ENCODE measurements at regions not wholly inside any gene's neighbourhood (a gene's known extent, or its start where the extent isn't known, plus 50 kb on each side); places are given as distances from the start of the nearest gene placed in this dataset.
"Not testable (repeated sequence)": the region's sequence is repeated elsewhere in the genome, so short reads cannot be mapped to it uniquely, and the experiment has no call there.

DNA sequence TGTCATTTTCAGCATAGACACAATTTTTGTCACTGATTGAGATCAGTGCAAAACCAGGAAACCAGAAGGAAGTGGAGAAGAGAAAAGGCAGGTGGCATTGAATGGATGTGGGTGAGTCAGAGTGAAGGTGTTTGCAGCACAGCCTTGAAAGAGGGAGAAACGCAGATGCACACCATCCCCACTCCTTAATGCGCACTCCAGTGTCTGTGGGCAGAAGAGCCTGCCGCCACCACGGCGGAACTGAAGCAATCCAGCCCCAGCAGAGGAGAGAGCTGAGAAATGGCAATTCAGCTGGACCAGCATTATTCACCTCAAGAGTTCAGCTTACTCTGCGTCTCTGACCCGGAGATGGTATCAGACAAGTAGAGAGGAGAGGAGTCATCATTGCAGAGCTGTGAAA lies 393.1 kb upstream of the FRG1 start:
- no peak overlapping the region for H3K27ac ChIP-seq
- H3K4me1 ChIP-seq (ENCODE audit: insufficient read depth) = peaks cover 2% of the 10 kb centered on the region
- H3K4me3 ChIP-seq = no peak overlapping the region
- no peaks in the 10 kb centered on the region for H3K9me3 ChIP-seq
- no peaks in the 10 kb centered on the region for H3K36me3 ChIP-seq
- TF ChIP-seq POLR2A (IDR thresholded peaks at IDR 0.05) (no peak), EP300 (IDR thresholded peaks at IDR 0.05) (no peak)
- TF ChIP-seq, protein P1, sequence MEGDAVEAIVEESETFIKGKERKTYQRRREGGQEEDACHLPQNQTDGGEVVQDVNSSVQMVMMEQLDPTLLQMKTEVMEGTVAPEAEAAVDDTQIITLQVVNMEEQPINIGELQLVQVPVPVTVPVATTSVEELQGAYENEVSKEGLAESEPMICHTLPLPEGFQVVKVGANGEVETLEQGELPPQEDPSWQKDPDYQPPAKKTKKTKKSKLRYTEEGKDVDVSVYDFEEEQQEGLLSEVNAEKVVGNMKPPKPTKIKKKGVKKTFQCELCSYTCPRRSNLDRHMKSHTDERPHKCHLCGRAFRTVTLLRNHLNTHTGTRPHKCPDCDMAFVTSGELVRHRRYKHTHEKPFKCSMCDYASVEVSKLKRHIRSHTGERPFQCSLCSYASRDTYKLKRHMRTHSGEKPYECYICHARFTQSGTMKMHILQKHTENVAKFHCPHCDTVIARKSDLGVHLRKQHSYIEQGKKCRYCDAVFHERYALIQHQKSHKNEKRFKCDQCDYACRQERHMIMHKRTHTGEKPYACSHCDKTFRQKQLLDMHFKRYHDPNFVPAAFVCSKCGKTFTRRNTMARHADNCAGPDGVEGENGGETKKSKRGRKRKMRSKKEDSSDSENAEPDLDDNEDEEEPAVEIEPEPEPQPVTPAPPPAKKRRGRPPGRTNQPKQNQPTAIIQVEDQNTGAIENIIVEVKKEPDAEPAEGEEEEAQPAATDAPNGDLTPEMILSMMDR (IDR thresholded peaks at IDR 0.05) = no peak
- peak in 1 of 5 donors; percentile 12 for DNase-seq
- intact Hi-C loops (cut with DNase I) = no loop called here
- WGBS, 3 donors = 42 to 73% (median 56%) methylated on average over 7 of the region's 7 CpGs
- no peaks in the 10 kb centered on the region for H3K27me3 ChIP-seq

- H3K36me3 ChIP-seq = no peaks in the 10 kb centered on the region
- H3K9me3 ChIP-seq = no peaks in the 10 kb centered on the region
- intact Hi-C loops (cut with DNase I) = no loop called here
- no peak overlapping the region for H3K4me3 ChIP-seq
- TF ChIP-seq, protein P1 (IDR thresholded peaks at IDR 0.05) = no peak
- TF ChIP-seq EP300 (IDR thresholded peaks at IDR 0.05) = no peak
- TF ChIP-seq POLR2A (IDR thresholded peaks at IDR 0.05) = no peak
- H3K4me1 ChIP-seq (ENCODE audit: insufficient read depth) = peaks cover 2% of the 10 kb centered on the region
- WGBS, 3 donors = 60 to 76% (median 76%) methylated on average over 6 of the region's 6 CpGs
- H3K27me3 ChIP-seq = no peaks in the 10 kb centered on the region
- H3K27ac ChIP-seq = no peak overlapping the region
- no peak for DNase-seq
Measured at GRCh38 chr4:189548484-189549125, 392.1 kb upstream of the FRG1 start.

DNA sequence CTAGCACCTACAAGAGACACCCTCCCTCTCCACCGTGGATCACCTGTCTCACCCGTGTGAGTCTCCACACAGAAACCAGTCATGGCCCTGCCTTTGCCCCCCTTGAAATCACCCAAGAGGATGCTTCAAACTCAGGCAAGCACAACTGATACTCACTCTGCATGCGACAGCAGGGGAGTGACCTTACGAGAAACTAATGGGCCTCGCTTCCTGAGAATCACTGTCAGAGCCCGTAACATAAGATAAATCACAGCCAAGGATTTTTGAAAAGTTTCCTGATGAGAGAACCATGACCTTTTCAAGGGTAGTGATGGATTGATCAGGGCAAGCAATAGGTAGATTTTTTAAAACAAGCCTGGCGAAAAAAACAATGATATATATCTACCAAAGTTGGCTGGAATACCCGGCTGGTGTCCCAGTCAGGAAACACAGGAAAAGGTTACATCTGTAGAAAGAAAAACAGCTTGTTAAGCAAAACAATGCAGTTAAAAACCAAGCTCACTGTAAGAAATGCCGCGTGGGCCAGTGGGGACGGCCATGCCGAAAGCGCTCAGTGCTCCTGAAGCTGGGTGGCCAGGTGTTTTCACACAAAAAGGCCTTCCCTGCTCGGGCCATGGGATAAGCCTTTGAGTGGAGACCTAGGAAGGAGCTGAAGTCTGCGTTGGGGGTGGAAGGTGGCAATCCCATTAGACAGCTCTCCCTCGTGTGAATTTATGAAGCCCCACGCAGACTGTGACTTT lies 388.6 kb upstream of the FRG1 start:
- DNase-seq; H3K4me1 ChIP-seq (ENCODE audit: insufficient read depth); intact Hi-C loops (cut with DNase I); H3K4me3 ChIP-seq; H3K36me3 ChIP-seq; H3K9me3 ChIP-seq; H3K27ac ChIP-seq; H3K27me3 ChIP-seq: not testable (repeated sequence)
- 63 to 77% (median 70%) methylated on average over 17 of the region's 17 CpGs for WGBS, 3 donors

DNA sequence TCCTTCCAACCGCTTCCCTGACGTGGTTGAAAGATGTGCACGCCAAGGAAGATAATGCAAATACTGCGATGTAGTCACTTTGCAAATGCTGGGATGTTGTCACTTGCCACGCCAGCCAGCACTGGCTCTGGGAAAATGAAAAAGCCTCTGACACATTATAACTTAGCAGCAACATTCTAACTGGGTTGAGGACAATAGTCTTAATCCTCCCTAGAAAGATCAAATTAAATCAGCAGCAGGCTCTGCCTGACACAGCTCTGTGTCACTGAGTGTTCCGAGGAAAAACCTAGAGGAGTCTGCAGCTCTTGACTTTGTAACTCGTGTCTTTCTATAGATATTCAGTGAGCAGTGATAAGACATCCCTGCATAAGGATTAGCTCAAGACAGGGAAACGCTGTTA lies 380.1 kb upstream of the FRG1 start:
- DNase-seq; H3K36me3 ChIP-seq; H3K9me3 ChIP-seq; H3K27me3 ChIP-seq; H3K4me1 ChIP-seq (ENCODE audit: insufficient read depth); intact Hi-C loops (cut with DNase I); H3K4me3 ChIP-seq; H3K27ac ChIP-seq: not testable (repeated sequence)
- WGBS, 3 donors = 85 to 91% (median 86%) methylated on average over 7 to 8 of the region's 8 CpGs

- H3K27me3 ChIP-seq; intact Hi-C loops (cut with DNase I); H3K4me3 ChIP-seq; DNase-seq; H3K4me1 ChIP-seq (ENCODE audit: insufficient read depth); H3K27ac ChIP-seq; H3K36me3 ChIP-seq; H3K9me3 ChIP-seq: not testable (repeated sequence)
- 79 to 87% (median 85%) methylated on average over 3 of the region's 3 CpGs for WGBS, 3 donors
Measured at GRCh38 chr4:189563751-189564150, 376.9 kb upstream of the FRG1 start.

DNA sequence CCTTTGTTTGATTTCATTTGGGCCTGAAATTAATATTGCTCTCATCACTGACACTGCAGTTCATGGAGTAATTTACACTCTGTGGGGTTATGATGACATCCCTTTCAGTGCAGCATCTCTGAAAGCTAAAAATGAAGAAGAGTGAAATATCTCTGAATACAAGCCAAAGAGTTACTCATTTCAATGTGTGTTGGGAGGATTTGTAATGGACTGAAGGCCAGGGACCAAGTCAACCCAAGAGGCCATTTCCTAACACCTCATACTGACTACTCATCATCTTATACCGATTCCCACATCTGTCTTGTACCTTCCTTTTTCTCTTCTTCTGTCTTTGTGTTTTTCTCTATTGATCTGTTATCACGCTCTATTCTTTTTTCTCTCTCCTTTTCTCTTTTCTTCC lies 374.4 kb upstream of the FRG1 start:
- intact Hi-C loops (cut with DNase I); H3K4me1 ChIP-seq (ENCODE audit: insufficient read depth); H3K4me3 ChIP-seq; DNase-seq; H3K36me3 ChIP-seq; H3K27ac ChIP-seq; H3K27me3 ChIP-seq; H3K9me3 ChIP-seq: not testable (repeated sequence)
- 89 to 95% (median 93%) methylated on average over 2 of the region's 2 CpGs for WGBS, 3 donors

GRCh38 chr4:189566900-189567299 lies 373.8 kb upstream of the FRG1 start:
- H3K27me3 ChIP-seq; H3K9me3 ChIP-seq; H3K27ac ChIP-seq; intact Hi-C loops (cut with DNase I); H3K4me1 ChIP-seq (ENCODE audit: insufficient read depth); H3K4me3 ChIP-seq; DNase-seq; H3K36me3 ChIP-seq: not testable (repeated sequence)
- WGBS, 3 donors = 82 to 85% (median 83%) methylated on average over 3 of the region's 3 CpGs

GRCh38 chr4:189579645-189580044 lies 361.0 kb upstream of the FRG1 start:
- not testable (repeated sequence) for H3K27me3 ChIP-seq, DNase-seq, H3K9me3 ChIP-seq

GRCh38 chr4:189586908-189587632 lies 353.6 kb upstream of the FRG1 start:
- H3K36me3 ChIP-seq; intact Hi-C loops (cut with DNase I); H3K27me3 ChIP-seq; H3K9me3 ChIP-seq; H3K4me1 ChIP-seq (ENCODE audit: insufficient read depth); H3K4me3 ChIP-seq; H3K27ac ChIP-seq: not testable (repeated sequence)
- peak in 1 of 5 donors; percentile 17 for DNase-seq
- WGBS, 3 donors = 69 to 83% (median 72%) methylated on average over 18 of the region's 18 CpGs

More at GRCh38 chr4:189579645-189580044, 361.0 kb upstream of the FRG1 start:
- intact Hi-C loops (cut with DNase I); H3K27ac ChIP-seq; H3K4me3 ChIP-seq; H3K4me1 ChIP-seq (ENCODE audit: insufficient read depth); H3K36me3 ChIP-seq: not testable (repeated sequence)
- 93 to 98% (median 95%) methylated on average over 3 of the region's 3 CpGs for WGBS, 3 donors
